Upper lobe of left lung (tissue), 4 donors: ENCODE measurements at regions not wholly inside any gene's neighbourhood (a gene's known extent, or its start where the extent isn't known, plus 50 kb on each side); places are given as distances from the start of the nearest gene placed in this dataset.

Experiments
- EP300 ChIP-seq, 4 donors: sonication (generic); formaldehyde crosslinking; IDR thresholded peaks; one replicate each; pipeline ENCODE4 v1.5.1; 2017; ENCODE audit warnings: antibody characterized with exemption in 4 of 4, control low read depth in 2 of 4
- POLR2A ChIP-seq, 4 donors: fragments of 450-650 bp; IDR thresholded peaks; one replicate each; pipeline ENCODE4 v1.5.1; 2016 to 2017; ENCODE audit warnings: antibody characterized with exemption in 4 of 4, mild to moderate bottlenecking in 2 of 4
- TF ChIP-seq, protein P1 (sequence below), 6 experiments: fragments of 450-650 bp in 4 of 6; fragments of 200-600 bp in 2 of 6; sonication (generic) in 2 of 6; IDR thresholded peaks; one replicate each; pipeline ENCODE4 v1.5.1; 2016 to 2019; ENCODE audit warnings: antibody characterized with exemption in 6 of 6

DNA sequence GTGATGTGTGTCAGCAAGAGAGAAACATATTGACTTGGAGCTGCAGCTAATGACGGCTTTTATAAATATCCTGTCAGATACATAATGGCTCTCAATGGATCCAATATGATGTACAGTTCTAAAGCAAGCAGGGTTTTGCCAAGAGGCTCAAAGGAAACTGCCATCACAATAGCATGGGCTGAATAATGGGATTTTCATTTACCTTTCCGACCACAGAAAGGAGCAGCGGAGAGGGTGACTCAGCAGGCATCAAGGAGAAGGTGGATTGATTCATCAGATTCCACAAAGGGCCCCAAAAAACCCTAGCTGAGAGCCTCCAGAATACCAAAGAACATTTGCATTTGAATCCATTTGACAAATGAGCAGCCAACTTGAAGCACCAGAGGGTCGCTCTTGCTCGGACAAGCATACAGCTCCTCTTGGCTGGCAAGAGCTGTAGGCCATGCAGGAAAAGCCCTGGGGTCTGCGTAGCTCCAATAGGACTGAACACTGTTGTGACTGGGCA, 355.7 kb upstream of the NOCT start:
- TF ChIP-seq, protein P1, sequence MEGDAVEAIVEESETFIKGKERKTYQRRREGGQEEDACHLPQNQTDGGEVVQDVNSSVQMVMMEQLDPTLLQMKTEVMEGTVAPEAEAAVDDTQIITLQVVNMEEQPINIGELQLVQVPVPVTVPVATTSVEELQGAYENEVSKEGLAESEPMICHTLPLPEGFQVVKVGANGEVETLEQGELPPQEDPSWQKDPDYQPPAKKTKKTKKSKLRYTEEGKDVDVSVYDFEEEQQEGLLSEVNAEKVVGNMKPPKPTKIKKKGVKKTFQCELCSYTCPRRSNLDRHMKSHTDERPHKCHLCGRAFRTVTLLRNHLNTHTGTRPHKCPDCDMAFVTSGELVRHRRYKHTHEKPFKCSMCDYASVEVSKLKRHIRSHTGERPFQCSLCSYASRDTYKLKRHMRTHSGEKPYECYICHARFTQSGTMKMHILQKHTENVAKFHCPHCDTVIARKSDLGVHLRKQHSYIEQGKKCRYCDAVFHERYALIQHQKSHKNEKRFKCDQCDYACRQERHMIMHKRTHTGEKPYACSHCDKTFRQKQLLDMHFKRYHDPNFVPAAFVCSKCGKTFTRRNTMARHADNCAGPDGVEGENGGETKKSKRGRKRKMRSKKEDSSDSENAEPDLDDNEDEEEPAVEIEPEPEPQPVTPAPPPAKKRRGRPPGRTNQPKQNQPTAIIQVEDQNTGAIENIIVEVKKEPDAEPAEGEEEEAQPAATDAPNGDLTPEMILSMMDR (IDR thresholded peaks at IDR 0.05), result no peak
- no peak for TF ChIP-seq POLR2A (IDR thresholded peaks at IDR 0.05)
- no peak for TF ChIP-seq EP300 (IDR thresholded peaks at IDR 0.05)
